CD4-positive, alpha-beta T cell treated with Interleukin-6 at 100 ng/mL for 8 hours (primary cell): ENCODE measurements at regions not wholly inside any gene's neighbourhood (a gene's known extent, or its start where the extent isn't known, plus 50 kb on each side); places are given as distances from the start of the nearest gene placed in this dataset.

Experiments used
- DNase-seq: peaks from one replicate; pipeline ENCODE4 v3.0.0-alpha.2; 2020; ENCODE audit warnings: mixed read lengths, low spot score

DNA sequence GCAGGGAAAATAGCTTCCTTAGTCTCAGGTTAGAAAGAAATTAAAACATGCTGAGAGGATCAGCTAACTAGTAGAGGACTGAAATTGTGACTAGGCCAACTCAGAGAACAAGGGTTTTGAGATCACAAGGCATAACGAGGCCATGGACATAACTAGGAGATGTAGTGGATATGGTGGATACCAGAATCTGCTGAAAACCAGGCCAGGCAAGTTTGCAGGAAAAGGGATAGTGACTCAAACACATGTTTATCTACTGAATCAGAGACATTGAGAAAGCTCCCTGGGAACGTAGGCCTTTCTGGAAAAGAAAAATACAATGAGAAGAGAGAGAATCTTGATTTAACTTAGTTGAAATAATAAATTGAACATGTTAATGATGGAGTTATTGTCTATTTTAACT is 326.5 kb upstream of the GBE1 start:
- no peak for DNase-seq

DNA sequence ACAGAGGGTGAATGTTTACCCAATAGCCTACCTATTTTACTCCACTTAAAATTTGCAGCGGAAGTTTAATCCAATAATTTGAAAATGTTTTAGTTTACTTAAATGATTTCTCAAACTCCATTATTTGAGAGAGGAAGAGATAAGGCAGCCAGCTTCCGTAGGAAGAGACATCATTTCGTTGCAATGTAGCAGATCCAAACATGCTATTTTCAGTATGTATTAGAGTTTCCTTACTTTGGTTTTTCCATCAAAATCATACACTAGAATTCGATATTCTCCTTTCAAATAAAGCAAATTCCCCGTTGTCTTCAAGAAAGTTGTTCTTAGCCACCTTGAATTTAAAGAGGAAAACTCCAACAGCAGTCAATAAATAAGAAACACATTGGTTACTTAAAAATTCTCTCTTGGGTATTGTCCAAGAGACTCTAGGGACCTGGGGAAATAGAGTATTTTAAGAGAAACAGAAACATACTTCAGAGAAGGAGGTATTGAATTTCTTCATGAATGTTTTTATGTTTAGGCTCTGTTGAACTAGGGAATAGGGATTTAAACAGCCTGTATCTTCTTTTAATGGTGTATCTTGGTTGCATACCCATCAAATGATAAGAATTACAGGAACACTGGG is 324.5 kb upstream of the GBE1 start:
- DNase-seq = no peak

DNA sequence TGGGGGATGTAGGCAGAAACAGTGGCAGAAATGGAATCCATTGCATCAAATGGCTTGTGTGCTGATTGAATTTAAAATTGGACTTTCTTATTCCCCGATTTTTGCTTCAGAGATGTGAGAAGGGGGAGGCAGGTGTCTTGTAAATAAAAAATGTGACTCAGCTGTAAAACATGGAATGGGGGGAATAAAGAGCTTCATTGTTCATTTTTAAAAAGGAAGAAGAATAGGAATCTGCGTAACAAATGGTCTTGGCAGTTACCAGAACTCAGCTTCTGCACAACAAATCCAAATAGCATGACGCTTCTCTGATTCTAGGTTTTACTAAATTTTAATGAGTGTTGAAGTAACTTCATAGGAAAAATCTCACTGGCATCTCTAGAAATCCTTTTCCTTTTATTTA is 323.9 kb upstream of the GBE1 start:
- DNase-seq = no peak

DNA sequence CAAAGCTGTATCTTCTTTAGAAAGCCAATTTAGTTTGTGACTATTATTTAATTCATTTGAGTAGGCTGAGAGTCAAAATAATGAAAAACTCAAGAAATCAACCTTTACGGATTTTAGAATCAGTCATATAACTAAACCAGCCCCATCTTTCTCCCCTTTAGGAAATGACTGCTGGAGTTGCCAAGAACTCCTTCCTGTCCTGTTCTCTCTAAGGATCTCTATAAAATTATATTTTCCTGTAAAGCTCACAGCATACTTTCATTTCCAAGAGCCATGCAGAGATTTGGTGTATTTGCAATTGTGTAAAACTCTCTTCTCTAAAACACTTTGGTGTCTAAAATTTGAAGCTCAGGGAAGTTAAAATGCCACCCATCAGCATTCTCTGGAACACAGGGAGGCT is 323.4 kb upstream of the GBE1 start:
- DNase-seq = no peak

DNA sequence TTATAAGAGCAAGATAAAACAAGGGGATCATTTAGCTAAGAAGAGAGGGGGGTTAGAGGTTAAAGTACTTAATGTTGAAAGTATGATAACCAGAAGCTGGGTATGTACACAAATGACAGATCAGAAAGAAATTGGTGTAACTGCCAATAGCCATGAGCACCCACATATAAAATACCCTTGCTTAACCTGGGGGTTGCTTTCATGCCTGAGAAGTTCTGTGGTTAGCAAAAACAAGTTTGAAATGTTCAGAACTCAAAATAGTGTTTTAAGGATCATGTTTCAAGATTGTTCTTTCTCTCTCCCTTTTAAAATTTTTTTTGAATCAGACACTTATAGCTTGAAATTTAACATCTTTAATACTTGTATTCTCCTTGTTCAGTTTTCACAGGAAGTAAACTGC is 321.4 kb upstream of the GBE1 start:
- DNase-seq = no peak

DNA sequence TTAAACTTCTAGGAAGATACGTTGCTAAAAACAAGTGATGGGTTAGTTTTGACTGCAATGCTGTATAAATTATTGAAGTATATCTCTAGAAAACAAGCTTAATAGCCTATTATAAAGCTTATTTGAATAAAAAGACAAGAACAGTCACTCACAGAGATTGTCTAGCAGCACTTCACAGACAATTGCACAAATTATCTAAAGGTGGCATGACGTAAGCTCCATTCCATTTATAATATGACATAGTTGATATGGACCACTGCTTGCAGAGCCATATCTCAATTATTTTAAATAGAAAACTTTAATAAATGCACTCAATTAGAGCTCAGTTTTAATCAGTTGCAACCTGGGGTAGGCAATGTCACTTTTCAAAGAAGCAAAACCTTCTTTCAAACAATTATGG is 319.9 kb upstream of the GBE1 start:
- no peak for DNase-seq

DNA sequence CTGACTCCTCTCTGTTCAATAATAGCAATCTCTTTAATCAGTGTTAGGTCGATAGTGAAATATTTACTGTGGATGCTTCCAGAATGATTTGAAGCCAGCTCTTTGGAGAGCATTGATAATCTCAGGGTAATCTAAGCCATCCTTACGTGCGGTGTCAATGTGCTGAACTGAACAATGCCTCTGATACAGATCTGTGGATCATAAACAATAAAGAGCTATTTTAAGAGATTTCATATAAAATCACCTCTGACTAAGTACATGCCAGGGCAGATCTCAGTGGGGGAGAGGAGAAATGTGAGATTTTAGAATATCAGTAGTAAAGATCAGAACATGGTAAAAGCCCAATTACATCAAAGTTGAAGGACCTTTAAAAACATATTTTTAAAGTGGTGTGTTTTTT is 319.3 kb upstream of the GBE1 start:
- no peak for DNase-seq

DNA sequence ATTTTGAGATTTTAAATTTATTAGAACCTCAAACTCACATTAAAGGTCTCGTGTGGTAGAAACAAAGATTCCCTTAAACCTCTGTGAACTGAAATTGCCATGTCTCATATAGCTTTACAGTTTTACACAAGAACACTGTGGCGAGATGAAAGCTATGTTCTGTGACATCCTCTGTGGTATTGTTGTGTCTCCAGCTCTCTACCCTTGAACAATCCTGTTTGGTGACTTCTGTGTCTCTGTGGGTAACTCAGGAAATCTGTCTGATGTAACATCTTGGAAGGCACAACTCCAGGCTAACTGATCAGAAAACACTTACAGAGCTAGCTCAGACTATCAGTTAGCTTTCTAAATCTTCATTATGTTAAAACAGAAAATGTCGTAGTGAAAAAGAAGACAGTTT is 318.8 kb upstream of the GBE1 start:
- DNase-seq = no peak

DNA sequence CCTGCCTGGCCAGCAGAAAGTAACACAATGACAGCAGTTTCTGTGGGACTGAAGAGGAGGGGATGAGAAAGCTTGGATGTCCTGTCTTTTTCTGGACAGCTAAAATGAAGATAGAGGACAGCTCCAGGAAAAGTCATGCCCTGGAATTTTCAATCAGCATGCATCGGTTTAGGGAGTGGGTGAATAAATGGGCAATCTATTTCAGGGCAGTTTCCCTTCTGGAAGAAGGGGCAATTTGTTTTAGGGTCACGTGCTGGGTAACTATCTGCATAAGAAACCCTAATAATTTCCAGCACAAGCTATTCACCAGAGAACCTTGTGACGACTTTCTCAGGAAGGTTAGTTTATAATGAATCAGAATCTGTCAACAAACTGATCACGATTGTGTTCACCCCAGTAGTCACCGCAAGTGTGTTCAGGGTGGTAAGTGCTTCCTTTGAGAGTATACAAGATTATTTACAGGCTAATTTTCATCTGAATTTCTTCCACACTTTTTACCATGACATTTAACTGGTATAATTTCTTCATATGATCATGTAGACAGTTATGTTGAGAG is 318.0 kb upstream of the GBE1 start:
- no peak for DNase-seq

DNA sequence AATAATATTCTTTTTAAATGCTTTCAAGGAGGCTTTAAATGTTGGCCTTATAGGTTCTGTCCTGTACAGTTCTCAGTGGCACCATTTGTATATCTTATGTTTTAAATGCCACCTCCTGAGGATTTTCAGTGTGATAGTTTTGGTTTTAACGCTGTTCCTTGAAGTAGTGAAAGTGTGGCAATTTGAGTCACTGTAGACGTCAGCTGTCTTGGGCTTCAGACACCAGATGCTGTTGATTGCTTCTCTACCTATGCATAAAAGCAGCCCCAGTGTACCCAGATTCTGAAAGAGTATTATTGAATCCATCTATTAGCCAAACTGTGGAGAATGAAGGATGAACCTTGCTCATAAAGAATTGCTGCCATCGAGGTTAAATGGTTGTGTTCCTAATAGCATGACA is 316.8 kb upstream of the GBE1 start:
- no peak for DNase-seq

DNA sequence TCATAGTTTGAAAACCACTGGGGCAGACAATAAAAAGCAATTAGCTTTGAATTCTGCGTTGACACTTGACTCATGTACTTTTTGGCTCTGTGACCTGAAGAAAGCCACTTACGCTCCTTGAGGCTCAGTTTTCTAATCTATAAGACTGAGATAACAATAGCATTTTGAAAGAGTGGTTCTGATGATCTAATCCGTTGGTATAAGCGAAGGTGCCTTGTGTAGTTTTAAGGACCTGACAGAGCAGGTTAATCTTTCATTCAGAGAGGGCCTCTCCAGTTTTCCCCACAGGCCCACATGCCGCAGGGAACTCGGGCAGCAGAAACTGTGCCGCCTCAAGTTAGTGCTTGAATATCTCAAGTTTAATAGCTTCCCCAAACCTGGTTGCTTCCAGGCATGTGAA is 306.0 kb upstream of the GBE1 start:
- DNase-seq = no peak

DNA sequence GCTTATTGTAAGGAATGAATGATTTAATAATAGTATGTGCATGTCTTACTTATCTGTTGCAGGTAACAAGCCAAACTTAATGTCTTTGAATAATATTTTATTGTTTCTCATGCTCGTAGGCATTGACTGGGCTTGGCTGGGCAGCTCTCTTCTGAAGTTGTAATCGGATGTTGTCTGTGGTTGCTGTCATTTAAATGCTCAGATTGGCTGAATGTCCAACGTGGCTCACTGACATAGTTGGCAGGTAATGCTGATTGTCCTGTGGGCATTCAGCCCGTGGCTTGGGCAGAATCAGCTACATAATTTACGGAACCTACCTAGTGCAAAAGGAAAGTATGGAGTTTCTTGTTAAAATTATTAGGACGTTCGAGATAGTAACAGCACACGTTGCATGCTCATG is 297.4 kb upstream of the GBE1 start:
- DNase-seq = no peak

DNA sequence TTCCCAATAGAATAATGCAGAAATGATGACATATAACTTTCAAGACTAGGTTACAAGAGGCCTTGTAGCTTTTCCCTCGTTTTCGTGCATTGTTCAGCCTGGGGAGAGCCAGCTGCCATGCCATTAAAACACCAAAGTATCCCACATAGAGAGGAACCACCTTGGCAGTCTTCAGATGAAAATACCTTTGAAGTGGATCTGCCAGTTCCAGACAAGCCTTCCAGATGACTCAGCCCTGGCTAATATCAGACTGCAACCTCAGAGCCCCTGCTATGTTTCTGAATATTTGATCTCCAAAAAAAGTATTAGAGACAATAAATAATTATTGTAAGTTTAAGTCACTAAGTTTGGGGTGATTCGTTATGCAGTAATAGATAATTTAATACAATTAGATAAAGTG is 294.3 kb upstream of the GBE1 start:
- no peak for DNase-seq

DNA sequence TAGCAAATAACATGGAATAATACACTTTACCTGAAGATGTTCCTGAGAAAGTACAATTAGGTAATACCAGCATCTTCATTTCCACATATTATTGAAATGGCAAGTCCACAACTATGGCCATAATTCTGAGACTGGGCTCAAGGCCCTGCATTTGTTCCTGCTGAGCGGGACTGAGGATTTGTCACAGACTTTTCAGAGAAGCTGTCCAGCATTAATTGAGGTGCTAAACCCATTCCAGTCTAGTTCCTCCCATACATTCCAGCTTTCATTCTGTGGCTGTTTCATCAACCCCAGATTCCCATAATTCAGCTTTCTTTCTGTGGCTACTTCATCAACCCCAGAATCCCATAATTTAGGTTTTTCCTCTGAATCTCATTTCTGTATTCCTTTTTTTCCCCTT is 293.4 kb upstream of the GBE1 start:
- no peak for DNase-seq

DNA sequence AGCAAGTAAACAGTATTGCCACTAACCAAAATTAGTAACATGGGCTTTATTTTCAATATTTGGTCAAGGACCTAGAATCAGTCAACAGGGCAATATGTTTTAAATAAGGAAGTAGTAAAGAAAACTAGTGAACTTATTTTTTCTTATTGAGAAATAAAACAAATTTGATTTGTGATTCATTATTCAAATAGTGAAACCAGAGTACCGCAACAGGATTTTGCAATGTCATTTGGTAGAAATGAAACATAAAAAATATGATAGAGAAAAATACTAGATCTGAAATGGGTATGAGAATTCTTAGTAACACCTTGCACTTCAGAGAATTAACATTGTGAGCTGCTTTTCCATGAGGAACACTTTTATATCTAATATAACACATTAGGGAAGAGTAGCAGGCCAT is 291.8 kb upstream of the GBE1 start:
- DNase-seq = no peak

DNA sequence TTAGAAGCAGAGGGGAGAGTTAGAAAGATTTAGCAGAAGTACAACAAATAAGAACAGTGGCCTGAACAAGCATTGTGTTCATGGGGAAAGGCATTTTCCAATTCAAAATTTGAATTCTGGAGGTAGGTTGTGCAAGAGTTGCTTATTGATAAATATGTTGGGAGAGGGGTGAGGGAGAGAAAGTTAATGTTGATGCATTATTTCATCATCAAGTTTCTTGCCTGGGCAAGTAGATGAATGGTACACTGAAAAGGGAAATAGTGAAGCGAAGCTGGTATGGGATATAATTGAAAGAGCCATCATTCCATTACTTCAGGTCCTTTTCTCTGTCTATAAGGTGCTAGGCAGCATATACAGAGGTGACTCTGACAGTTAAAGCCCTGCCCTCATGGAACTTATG is 288.9 kb upstream of the GBE1 start:
- no peak for DNase-seq

DNA sequence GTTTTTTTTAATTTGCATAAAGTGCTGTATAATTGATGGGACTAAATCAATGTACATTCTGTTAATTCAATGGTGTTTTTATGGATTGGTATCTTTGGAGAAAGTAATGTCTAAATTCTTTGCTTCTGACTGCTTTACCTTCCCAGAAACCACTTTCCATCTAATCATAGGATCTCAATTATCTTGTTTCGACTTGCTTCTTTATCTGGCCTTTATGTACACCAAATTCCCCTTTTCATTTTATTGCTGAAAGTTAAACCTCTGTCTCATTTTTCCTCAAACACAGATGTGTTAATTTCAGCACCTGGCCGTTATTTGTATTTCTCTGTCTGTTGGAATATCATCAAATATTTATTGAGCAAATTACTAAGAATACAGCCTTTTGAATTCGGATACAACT is 287.3 kb upstream of the GBE1 start:
- no peak for DNase-seq

DNA sequence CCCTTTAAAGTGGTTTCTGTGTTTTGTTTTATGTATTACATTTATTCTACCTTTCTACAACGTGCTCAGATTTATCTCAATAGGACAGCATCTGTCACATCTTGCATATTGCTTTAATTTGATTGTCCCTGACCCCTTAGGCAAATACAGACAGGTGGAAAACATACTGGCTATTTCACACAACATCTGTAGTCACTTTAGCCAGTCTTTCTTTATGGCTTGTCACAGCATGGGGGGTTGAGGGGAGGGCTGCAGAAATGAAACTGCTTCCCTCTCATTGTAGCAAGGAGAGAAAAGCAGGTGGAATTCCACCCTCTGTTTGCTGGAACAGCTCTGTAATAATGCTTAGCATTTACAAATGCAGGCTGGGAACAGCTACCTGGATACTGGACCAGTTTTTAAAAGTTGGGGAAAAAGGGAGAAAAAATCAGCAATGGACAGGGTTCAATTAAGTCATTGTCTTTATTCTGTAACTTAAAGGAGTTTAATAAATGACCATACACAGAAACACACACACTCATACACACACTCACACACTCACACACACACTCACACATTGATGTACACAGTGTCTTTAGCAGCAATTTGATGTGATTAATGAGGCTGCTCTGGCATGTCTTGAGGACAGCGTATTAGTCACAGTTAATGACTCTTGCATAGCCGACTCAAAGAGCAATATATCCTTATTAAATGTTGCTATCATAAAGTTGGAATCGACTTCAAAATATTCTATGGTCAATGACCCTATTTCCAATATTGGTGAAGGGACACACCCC is 283.7 kb upstream of the GBE1 start:
- DNase-seq = no peak

DNA sequence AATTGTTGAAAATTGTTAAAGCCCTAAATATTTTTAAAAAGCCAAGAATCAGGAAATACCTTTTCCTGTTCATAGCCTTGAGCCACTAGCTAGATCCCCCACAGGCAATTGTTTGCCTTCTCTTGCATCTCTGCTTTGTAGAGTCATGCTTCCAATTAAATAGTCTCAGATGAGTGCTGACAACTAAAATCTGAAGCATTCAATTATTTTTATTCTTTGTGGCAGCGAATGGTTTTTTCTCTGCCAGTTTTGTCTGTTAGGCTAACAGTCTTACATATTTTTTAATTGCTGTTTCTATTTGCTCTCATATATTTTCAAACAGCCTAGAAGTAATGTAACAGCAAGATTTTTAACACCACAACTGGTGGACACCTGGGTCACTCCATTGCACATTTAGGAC is 277.1 kb upstream of the GBE1 start:
- DNase-seq = no peak

DNA sequence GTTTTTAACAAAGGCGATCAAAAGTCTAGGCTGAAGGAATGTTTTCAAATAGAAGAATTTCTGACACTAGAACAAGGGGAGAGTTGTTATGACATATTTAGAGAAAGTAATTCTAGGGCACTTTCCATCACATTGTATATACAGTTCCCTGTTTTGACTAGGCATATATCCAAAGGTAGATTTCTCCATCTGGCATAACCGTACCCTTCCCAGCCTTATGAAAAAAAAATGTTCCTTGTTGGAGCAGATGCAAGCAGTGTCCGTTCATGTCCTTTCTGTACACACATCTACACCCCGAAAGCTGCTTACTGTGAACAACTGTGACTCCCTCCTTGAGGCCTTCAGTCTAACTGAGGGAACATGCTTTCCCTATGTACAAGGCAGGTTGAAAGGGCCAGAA is 271.7 kb upstream of the GBE1 start:
- no peak for DNase-seq

DNA sequence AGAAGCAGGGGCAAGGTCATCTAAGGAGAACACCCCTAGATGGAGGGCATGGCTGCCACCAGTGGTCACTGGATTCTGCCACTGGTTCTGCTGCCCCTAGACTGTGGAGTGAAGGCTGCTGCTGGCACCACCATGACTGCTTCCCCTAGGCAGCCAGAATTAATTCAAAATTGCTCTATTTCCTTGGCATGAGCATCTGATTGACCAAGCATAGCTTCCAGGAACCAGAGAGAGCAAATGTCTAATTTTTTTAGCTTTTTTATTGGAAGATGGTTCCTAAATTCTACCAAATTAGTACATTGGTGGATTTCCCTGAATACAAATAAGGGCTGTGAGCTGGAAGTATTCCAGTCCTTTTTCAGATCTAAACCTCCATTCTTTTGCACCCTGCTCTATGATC is 270.2 kb upstream of the GBE1 start:
- no peak for DNase-seq

DNA sequence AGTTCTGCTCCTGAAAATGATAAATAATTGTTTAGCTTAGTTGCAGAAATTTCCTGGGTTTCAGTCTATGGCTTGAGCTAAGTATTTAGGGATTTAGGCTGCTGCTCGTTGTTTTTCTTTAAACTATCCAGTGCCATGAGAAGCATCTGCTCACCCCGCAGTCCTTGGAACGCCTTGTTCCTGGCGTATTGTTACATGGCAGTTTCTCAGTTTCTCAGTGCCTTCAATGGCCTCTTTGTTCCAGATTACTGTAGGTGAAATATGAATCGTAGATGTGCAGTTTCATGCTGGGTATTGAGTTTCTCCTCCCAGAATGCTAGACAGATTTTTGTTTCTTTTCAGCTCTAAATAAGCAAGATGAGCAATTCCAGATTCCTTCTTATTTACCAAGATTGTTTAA is 269.5 kb upstream of the GBE1 start:
- no peak for DNase-seq

DNA sequence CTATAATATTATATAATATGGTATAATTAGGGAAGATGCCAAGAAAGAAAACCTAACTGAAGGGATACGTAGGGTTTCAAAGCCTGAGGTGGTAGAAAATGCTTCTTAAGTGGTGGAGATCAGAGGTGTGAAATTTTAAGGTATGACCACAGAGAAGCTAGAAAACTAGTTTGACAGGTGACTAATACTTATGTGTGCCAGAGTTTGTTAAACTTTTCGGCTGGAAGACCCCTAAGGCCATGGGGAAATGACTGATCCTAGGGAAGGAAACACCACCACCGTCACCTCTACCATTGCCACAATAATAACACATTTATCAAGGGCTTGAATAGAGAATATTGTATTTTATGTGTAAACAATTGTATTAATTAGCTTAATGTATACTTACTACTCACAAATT is 261.4 kb upstream of the GBE1 start:
- no peak for DNase-seq

DNA sequence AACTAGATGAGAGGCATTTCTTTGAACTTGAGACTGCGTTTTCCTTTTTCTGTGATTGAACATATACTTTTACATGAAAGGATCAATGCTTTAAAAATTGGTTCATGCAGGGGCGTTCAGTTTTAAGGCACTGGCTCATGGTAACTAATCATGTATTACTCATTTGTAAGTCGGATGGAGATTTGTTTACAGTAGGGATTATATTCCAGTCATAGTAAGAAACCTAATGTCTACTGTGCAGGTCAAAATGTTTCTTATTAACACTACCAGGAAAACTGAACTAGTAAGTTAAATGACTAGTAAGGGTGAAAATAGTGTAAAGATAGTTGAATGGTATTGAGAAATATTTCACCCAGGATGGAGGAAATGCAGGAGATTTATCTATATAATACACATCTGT is 258.8 kb upstream of the GBE1 start:
- no peak for DNase-seq
